Liver (tissue), 3 donors: ENCODE measurements at regions not wholly inside any gene's neighbourhood (a gene's known extent, or its start where the extent isn't known, plus 50 kb on each side); places are given as distances from the start of the nearest gene placed in this dataset.
"Not testable (repeated sequence)": the region's sequence is repeated elsewhere in the genome, so short reads cannot be mapped to it uniquely, and the experiment has no call there.

Experiments used
- ATF3 ChIP-seq: IDR thresholded peaks from 2 replicates; pipeline ENCODE4 v1.6.1; 2016; ENCODE audit warnings: antibody characterized with exemption
- CTCF ChIP-seq: fragments of 150-350 bp; IDR thresholded peaks from 2 replicates; pipeline ENCODE4 v1.5.1; 2017; ENCODE audit warnings: improper control_type of control experiment, low read depth, low read length; ENCODE audit not compliant: missing input control
- EGR1 ChIP-seq, 2 donors: IDR thresholded peaks; 2 replicates each; pipeline ENCODE4 v1.6.1; 2016 to 2018; ENCODE audit warnings: antibody characterized with exemption in 2 of 2, low read depth in 2 of 2
- GABPA ChIP-seq, 2 donors: IDR thresholded peaks in 1 of 2; conservative IDR thresholded peaks in 1 of 2; 2 replicates each; pipeline ENCODE4 v1.6.1; 2016; ENCODE audit warnings: antibody characterized with exemption in 2 of 2, mild to moderate bottlenecking in 1 of 2, moderate library complexity in 1 of 2
- HNF4A ChIP-seq, 2 donors: conservative IDR thresholded peaks; 2 replicates each; pipeline ENCODE4 v1.6.1; 2016; ENCODE audit warnings: antibody characterized with exemption in 2 of 2, mild to moderate bottlenecking in 2 of 2
- JUND ChIP-seq, 2 donors: IDR thresholded peaks; 2 replicates each; pipeline ENCODE4 v1.6.1; 2016; ENCODE audit warnings: antibody characterized with exemption in 2 of 2
- REST ChIP-seq: IDR thresholded peaks from 2 replicates; pipeline ENCODE4 v1.6.1; 2016; ENCODE audit warnings: antibody characterized with exemption, mild to moderate bottlenecking
- TAF1 ChIP-seq: conservative IDR thresholded peaks from 2 replicates; pipeline ENCODE4 v1.6.1; 2016; ENCODE audit warnings: antibody characterized with exemption, mild to moderate bottlenecking
- YY1 ChIP-seq: IDR thresholded peaks from 2 replicates; pipeline ENCODE4 v1.6.1; 2016; ENCODE audit warnings: antibody characterized with exemption, mild to moderate bottlenecking
- donor health status: healthy.
- donor health status: healthy.

DNA sequence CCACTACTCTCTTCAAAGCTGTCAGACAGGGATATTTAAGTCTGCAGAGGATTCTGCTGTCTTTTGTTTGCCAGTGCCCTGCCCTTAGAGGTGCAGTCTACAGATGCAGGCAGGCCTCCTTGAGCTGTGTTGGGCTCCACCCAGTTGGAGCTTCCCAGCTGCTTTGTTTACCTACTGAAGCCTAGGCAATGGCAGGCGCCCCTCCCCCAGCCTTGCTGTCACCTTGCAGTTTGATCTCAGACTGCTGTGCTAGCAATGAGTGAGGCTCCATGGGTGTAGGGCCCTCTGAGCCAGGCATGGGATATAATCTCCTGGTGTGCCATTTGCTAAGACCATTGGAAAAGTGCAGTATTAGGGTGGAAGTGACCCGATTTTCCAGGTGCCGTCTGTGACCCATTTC, 151.3 kb upstream of the CCZ1B start:
- not testable (repeated sequence) for TF ChIP-seq CTCF; YY1; GABPA (IDR thresholded peaks at IDR 0.05 in 1 of 2, conservative IDR thresholded peaks at IDR 0.05 in 1 of 2); JUND (IDR thresholded peaks at IDR 0.05); REST; HNF4A (conservative IDR thresholded peaks at IDR 0.05); EGR1 (IDR thresholded peaks at IDR 0.05; ENCODE audit: low read depth in 2 of 2); TAF1; ATF3
